OCI-LY7 (cell line): ENCODE measurements at regions not wholly inside any gene's neighbourhood (a gene's known extent, or its start where the extent isn't known, plus 50 kb on each side); places are given as distances from the start of the nearest gene placed in this dataset.

Experiments used
- EZH2phosphoT487 ChIP-seq: fragments of 200-600 bp; sonication (generic); IDR thresholded peaks from 2 replicates; pipeline ENCODE4 v1.6.1; 2018; ENCODE audit warnings: low read depth, borderline replicate concordance, mild to moderate bottlenecking, mixed run types, antibody characterized with exemption, low read length, moderate library complexity, mixed read lengths
- TF ChIP-seq, protein P1 (sequence below): fragments of 200-600 bp; sonication (generic); conservative IDR thresholded peaks from 2 replicates; pipeline ENCODE4 v1.5.1; 2014; ENCODE audit warnings: mild to moderate bottlenecking, antibody characterized with exemption, low read length, moderate library complexity, mixed read lengths

DNA sequence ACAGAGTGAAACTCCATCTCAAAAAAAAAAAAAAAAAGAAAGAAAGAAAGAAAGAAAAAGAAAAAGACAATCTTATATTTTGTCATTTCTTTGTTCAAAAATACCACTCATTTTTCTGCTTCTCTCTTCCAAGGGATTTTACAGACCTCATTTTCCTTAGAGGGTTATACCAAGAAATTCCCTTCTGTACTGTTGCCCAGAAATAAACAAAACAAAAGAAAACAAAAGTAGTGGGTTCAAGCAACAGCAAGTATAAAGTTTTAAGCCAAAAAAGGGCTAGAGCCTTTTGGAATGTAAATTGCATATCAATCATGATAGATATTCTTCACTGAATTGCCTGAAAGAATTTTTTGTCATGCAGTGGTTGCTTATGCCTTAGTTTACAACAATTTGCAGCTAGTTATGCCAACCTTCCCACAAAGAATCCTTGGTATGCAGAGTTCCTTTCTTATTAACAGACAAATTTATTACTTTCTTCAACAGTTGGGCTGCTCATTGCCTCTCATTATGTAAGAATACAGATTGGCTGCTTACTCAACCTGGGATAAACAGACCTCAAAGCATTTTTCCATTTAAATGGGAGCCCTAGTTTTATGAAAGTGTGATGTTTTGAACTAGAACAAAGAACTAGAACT is 129.1 kb upstream of the PPFIA2 start:
- TF ChIP-seq, protein P1, sequence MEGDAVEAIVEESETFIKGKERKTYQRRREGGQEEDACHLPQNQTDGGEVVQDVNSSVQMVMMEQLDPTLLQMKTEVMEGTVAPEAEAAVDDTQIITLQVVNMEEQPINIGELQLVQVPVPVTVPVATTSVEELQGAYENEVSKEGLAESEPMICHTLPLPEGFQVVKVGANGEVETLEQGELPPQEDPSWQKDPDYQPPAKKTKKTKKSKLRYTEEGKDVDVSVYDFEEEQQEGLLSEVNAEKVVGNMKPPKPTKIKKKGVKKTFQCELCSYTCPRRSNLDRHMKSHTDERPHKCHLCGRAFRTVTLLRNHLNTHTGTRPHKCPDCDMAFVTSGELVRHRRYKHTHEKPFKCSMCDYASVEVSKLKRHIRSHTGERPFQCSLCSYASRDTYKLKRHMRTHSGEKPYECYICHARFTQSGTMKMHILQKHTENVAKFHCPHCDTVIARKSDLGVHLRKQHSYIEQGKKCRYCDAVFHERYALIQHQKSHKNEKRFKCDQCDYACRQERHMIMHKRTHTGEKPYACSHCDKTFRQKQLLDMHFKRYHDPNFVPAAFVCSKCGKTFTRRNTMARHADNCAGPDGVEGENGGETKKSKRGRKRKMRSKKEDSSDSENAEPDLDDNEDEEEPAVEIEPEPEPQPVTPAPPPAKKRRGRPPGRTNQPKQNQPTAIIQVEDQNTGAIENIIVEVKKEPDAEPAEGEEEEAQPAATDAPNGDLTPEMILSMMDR, result no peak
- TF ChIP-seq EZH2phosphoT487, result no peak
